Suprapubic skin (tissue), 4 donors: ENCODE measurements at regions not wholly inside any gene's neighbourhood (a gene's known extent, or its start where the extent isn't known, plus 50 kb on each side); places are given as distances from the start of the nearest gene placed in this dataset.

Experiments used
- DNase-seq, 2 donors: peaks; one replicate each; pipeline ENCODE4 v3.0.0-alpha.2; 2019; ENCODE audit warnings: low spot score in 2 of 2
- H3K27ac ChIP-seq: fragments of 200-600 bp; sonication (generic); one replicate; pipeline ENCODE4 v1.5.1; 2019
- H3K27me3 ChIP-seq: fragments of 200-600 bp; sonication (generic); one replicate; pipeline ENCODE4 v1.5.1; 2019
- H3K36me3 ChIP-seq: fragments of 200-600 bp; sonication (generic); one replicate; pipeline ENCODE4 v1.5.1; 2019
- H3K4me1 ChIP-seq: fragments of 200-600 bp; sonication (generic); one replicate; pipeline ENCODE4 v1.5.1; 2019
- H3K4me3 ChIP-seq: fragments of 200-600 bp; sonication (generic); one replicate; pipeline ENCODE4 v1.5.1; 2019; ENCODE audit warnings: mild to moderate bottlenecking
- H3K9me3 ChIP-seq: fragments of 200-600 bp; sonication (generic); one replicate; pipeline ENCODE4 v1.5.1; 2019
- EP300 ChIP-seq: sonication (generic); formaldehyde crosslinking; IDR thresholded peaks from one replicate; pipeline ENCODE4 v1.6.1; 2017; ENCODE audit warnings: antibody characterized with exemption
- POLR2A ChIP-seq, 2 donors: fragments of 450-650 bp; IDR thresholded peaks; one replicate each; pipeline ENCODE4 v1.6.1; 2017; ENCODE audit warnings: antibody characterized with exemption in 2 of 2, mild to moderate bottlenecking in 2 of 2, moderate library complexity in 2 of 2
- POLR2AphosphoS5 ChIP-seq, 3 donors: sonication (generic); formaldehyde crosslinking; IDR thresholded peaks; one replicate each; pipeline ENCODE4 v1.6.1; 2017; ENCODE audit warnings: antibody characterized with exemption in 3 of 3
- WGBS: methylation state at CpG from one replicate; pipeline ENCODE4 v1.1.5; 2018; 5-methylcytosine and 5-hydroxymethylcytosine counted together
- TF ChIP-seq, protein P1 (sequence below), 2 donors: fragments of 200-600 bp in 1 of 2; fragments of 450-650 bp in 1 of 2; sonication (generic) in 1 of 2; IDR thresholded peaks; one replicate each; pipeline ENCODE4 v1.5.1; 2016 to 2019; ENCODE audit warnings: antibody characterized with exemption in 2 of 2, mild to moderate bottlenecking in 1 of 2, moderate library complexity in 1 of 2

DNA sequence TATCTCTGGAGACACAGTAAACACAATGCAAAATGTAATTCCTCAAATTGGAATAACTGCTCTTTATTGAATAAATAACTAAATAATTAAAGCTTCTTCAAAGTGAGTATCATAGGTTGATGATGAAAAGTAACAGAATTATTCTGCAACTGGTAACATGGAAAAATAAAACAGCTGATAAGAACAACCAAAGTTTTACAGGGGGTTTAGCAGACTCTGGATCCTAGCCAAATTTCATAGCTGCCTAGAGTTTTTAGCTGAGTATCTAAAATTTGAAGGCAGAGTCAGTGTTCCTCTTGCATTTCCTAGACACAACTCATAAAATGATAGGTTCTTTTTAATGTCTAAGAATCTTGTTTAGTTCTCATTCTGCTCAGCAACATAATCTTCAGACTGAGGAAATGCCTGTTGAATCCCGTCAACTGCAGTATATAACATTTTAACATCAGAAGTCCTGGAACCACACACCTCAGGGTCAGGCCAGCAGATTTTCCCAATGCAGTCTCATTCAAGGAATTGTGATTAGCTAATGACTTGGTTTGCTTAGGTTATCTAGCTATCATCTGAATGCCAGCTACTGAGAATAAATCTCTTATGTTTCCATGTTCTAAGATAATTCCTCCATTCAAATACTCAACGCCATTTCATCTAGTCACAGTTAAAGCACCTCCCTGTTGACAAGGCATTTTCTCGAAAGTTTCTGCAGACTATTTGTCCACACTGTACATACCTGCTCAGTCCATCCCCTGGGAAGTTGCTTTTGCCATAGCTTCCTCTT lies 411.6 kb downstream of the BCAT1 start:
- Histone ChIP-seq H3K4me1 (no peaks in the 10 kb centered on the region), H3K27ac (no peak overlapping the region), H3K9me3 (no peaks in the 10 kb centered on the region), H3K36me3 (no peaks in the 10 kb centered on the region), H3K27me3 (no peaks in the 10 kb centered on the region), H3K4me3 (no peak overlapping the region)
- 77% methylated on average over 3 of the region's 3 CpGs for WGBS
- TF ChIP-seq, protein P1, sequence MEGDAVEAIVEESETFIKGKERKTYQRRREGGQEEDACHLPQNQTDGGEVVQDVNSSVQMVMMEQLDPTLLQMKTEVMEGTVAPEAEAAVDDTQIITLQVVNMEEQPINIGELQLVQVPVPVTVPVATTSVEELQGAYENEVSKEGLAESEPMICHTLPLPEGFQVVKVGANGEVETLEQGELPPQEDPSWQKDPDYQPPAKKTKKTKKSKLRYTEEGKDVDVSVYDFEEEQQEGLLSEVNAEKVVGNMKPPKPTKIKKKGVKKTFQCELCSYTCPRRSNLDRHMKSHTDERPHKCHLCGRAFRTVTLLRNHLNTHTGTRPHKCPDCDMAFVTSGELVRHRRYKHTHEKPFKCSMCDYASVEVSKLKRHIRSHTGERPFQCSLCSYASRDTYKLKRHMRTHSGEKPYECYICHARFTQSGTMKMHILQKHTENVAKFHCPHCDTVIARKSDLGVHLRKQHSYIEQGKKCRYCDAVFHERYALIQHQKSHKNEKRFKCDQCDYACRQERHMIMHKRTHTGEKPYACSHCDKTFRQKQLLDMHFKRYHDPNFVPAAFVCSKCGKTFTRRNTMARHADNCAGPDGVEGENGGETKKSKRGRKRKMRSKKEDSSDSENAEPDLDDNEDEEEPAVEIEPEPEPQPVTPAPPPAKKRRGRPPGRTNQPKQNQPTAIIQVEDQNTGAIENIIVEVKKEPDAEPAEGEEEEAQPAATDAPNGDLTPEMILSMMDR (IDR thresholded peaks at IDR 0.05) = no peak
- TF ChIP-seq POLR2AphosphoS5 (IDR thresholded peaks at IDR 0.05) = no peak
- TF ChIP-seq POLR2A (IDR thresholded peaks at IDR 0.05) = no peak
- TF ChIP-seq EP300 = no peak
- no peak for DNase-seq

DNA sequence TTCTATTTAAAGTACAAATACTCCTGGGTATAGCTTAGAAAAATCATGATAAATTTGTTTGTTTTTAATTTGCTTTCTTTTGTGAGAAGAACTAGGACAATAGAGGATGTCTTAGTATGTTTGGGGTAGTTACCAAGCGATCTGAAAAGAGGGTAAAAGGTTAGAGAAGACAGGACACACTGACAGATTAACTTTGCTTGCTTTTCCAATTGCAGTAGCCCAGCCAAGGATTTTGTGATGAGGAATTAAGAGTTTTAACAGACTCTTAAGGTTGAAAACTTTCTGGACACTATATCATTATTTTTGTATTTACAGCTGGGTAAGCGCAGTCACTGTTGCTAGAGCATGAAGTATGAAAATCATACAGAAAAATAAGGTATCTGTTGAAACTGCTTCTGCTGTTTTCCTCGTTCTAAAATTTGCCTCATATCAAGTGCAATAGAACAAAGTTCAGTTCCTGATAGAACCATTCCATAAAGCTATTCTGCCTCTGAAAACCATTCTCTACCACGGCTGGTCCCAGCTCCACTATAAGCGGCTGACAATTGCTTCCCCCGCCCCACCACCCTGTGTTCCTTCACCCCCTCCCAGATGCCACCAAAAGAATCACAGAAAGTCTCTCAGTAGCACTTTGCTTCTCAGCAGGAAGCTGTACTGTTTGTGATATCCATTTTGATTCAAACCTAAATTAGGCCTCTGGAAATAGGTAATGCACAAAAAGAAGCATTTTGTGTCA lies 413.4 kb downstream of the BCAT1 start:
- Histone ChIP-seq H3K4me1 (no peaks in the 10 kb centered on the region), H3K27me3 (no peaks in the 10 kb centered on the region), H3K27ac (no peak overlapping the region), H3K4me3 (no peak overlapping the region), H3K36me3 (no peaks in the 10 kb centered on the region), H3K9me3 (no peaks in the 10 kb centered on the region)
- no peak for DNase-seq
- WGBS = 71% methylated on average over 6 of the region's 6 CpGs
- no peak for TF ChIP-seq EP300
- no peak for TF ChIP-seq POLR2A (IDR thresholded peaks at IDR 0.05)
- TF ChIP-seq, protein P1 (IDR thresholded peaks at IDR 0.05) = no peak
- no peak for TF ChIP-seq POLR2AphosphoS5 (IDR thresholded peaks at IDR 0.05)

DNA sequence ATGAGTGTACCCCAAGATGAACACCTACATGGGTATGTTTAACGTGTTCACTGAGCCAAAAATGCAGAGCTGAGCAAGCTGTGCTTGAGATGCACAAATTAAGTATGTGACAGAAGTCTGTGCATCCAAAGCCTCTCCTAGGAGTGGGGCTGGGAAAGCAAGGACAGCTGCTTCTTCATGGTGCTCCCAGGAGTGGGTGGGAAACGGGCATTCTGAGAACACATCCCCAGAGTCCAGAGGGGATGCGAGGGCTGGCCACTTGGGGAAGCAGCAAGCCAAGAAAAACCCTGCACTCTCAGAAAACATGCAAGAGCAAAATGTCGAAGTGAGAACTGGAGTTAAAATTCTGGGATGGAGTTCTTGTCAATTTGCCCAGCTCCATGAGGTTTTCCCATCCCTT lies 414.3 kb downstream of the BCAT1 start:
- Histone ChIP-seq H3K4me3 (no peak overlapping the region), H3K27me3 (no peaks in the 10 kb centered on the region), H3K27ac (no peak overlapping the region), H3K9me3 (no peaks in the 10 kb centered on the region), H3K36me3 (no peaks in the 10 kb centered on the region), H3K4me1 (no peaks in the 10 kb centered on the region)
- WGBS = 70% methylated on average over 4 of the region's 4 CpGs
- TF ChIP-seq EP300 (no peak), POLR2A (IDR thresholded peaks at IDR 0.05) (no peak), POLR2AphosphoS5 (IDR thresholded peaks at IDR 0.05) (no peak)
- TF ChIP-seq, protein P1 (IDR thresholded peaks at IDR 0.05) = no peak
- DNase-seq = no peak

DNA sequence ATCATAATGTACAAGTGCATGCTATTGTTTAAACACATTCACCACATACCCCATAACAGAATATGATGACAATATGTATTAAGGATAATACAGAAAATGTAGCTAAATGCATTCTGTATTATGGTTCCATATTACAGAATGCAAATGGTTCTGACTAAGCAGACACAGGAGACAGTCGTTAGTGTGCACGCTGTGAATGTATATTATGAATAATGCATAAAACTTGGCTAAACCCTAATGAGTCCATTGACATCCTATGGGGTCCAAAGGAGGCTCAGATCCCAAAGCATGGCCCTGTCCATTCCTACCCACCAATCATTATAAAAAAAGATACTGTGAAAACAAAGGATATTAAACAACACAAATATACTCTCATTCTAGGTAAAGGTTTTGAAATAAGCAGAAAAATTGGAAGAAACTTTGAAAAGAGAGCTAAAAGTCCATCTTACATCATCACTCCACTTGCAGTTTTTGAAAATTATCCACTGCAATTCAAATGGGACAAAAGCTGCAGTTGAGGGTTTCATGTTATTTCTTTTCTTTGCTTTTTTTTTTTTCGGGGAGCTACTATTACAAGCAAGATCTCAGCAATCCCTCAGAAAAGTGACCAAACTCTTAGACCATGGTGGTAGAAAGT lies 415.1 kb downstream of the BCAT1 start:
- no peaks in the 10 kb centered on the region for H3K9me3 ChIP-seq
- no peaks in the 10 kb centered on the region for H3K36me3 ChIP-seq
- H3K27me3 ChIP-seq = no peaks in the 10 kb centered on the region
- TF ChIP-seq, protein P1 (IDR thresholded peaks at IDR 0.05) = no peak
- TF ChIP-seq POLR2A (IDR thresholded peaks at IDR 0.05) (no peak), EP300 (no peak), POLR2AphosphoS5 (IDR thresholded peaks at IDR 0.05) (no peak)
- no peak overlapping the region for H3K27ac ChIP-seq
- H3K4me3 ChIP-seq = no peak overlapping the region
- H3K4me1 ChIP-seq = no peaks in the 10 kb centered on the region
- 86% methylated on average over 3 of the region's 3 CpGs for WGBS
- no peak for DNase-seq

DNA sequence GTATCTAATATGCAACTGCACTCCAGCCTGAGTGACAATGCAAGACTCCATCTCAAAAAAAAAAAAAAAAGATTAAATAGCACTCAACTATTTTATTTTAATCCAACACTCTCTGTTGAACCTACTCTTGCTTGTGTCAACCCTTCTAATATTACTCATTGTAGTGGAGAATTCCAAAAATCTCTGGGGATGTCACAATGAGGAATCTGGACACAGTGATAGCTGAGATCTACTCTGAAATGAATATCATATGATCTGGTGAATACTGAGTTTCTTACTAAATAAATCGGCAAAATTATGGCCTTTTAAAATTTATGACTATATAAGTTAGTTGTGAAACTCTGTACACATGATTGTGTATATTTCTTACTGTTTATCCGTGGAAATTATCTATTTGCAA lies 418.2 kb downstream of the BCAT1 start:
- TF ChIP-seq, protein P1 (IDR thresholded peaks at IDR 0.05) = no peak
- TF ChIP-seq POLR2A (IDR thresholded peaks at IDR 0.05) (no peak), POLR2AphosphoS5 (IDR thresholded peaks at IDR 0.05) (no peak), EP300 (no peak)
- Histone ChIP-seq H3K4me3 (no peak overlapping the region), H3K27me3 (no peaks in the 10 kb centered on the region), H3K36me3 (no peaks in the 10 kb centered on the region), H3K9me3 (no peaks in the 10 kb centered on the region), H3K4me1 (no peaks in the 10 kb centered on the region), H3K27ac (no peak overlapping the region)
- 60% methylated on average over 2 of the region's 2 CpGs for WGBS
- no peak for DNase-seq
